ENCODE measurements at regions not wholly inside any gene's neighbourhood (a gene's known extent, or its start where the extent isn't known, plus 50 kb on each side); places are given as distances from the start of the nearest gene placed in this dataset.
A peak's percentile ranks its signal among the peaks of the same experiment; 100 is the strongest.

- Histone ChIP-seq H3K4me1 (ENCODE audit: control insufficient read depth, insufficient read depth, low read length) (no peaks in the 10 kb centered on the region), H3K4me3 (ENCODE audit: low read length) (no peak overlapping the region), H3K9ac (ENCODE audit: extremely low read depth, low read length, poor library complexity, severe bottlenecking) (no peak overlapping the region), H3K36me3 (ENCODE audit: control insufficient read depth, insufficient read depth, low read length) (no peaks in the 10 kb centered on the region), H3K9me3 (ENCODE audit: control insufficient read depth, low read length) (no peaks in the 10 kb centered on the region), H3K27ac (ENCODE audit: low read depth, low read length) (no peak overlapping the region), H3K27me3 (ENCODE audit: control insufficient read depth, insufficient read depth, low read length, poor library complexity, severe bottlenecking) (no peaks in the 10 kb centered on the region)
- Mint-ChIP-seq H3K27ac (no peak overlapping the region), H3K36me3 (ENCODE audit: low read depth) (no peaks in the 10 kb centered on the region), H3K4me1 (peaks cover 25% of the 10 kb centered on the region), H3K4me3 (no peak overlapping the region), H3K27me3 (ENCODE audit: insufficient read depth) (peaks cover 2% of the 10 kb centered on the region), H3K9me3 (no peaks in the 10 kb centered on the region)
- 92 to 93% methylated on average over 2 to 7 of the region's 7 CpGs for WGBS, 2 experiments (ENCODE audit: insufficient coverage in 1 of 2, insufficient read length in 1 of 2)
- DNase-seq = no peak
- TF ChIP-seq, protein P1, sequence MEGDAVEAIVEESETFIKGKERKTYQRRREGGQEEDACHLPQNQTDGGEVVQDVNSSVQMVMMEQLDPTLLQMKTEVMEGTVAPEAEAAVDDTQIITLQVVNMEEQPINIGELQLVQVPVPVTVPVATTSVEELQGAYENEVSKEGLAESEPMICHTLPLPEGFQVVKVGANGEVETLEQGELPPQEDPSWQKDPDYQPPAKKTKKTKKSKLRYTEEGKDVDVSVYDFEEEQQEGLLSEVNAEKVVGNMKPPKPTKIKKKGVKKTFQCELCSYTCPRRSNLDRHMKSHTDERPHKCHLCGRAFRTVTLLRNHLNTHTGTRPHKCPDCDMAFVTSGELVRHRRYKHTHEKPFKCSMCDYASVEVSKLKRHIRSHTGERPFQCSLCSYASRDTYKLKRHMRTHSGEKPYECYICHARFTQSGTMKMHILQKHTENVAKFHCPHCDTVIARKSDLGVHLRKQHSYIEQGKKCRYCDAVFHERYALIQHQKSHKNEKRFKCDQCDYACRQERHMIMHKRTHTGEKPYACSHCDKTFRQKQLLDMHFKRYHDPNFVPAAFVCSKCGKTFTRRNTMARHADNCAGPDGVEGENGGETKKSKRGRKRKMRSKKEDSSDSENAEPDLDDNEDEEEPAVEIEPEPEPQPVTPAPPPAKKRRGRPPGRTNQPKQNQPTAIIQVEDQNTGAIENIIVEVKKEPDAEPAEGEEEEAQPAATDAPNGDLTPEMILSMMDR (conservative IDR thresholded peaks at IDR 0.05) = no peak
Measured at GRCh38 chr1:59055908-59056719, 240.8 kb upstream of the FGGY start.

- peaks cover 2% of the 10 kb centered on the region for H3K27me3 Mint-ChIP-seq (ENCODE audit: insufficient read depth)
- H3K4me3 ChIP-seq (ENCODE audit: low read length) = no peak overlapping the region
- H3K36me3 ChIP-seq (ENCODE audit: control insufficient read depth, insufficient read depth, low read length) = no peaks in the 10 kb centered on the region
- peak; percentile 74 for DNase-seq
- H3K27ac Mint-ChIP-seq = peak overlapping the region; percentile 19
- H3K9ac ChIP-seq (ENCODE audit: extremely low read depth, low read length, poor library complexity, severe bottlenecking) = no peak overlapping the region
- H3K27ac ChIP-seq (ENCODE audit: low read depth, low read length) = no peak overlapping the region
- no peak overlapping the region for H3K4me3 Mint-ChIP-seq
- no peaks in the 10 kb centered on the region for H3K27me3 ChIP-seq (ENCODE audit: control insufficient read depth, insufficient read depth, low read length, poor library complexity, severe bottlenecking)
- peaks cover 29% of the 10 kb centered on the region for H3K4me1 Mint-ChIP-seq
- no peaks in the 10 kb centered on the region for H3K36me3 Mint-ChIP-seq (ENCODE audit: low read depth)
- H3K4me1 ChIP-seq (ENCODE audit: control insufficient read depth, insufficient read depth, low read length) = peaks cover 3% of the 10 kb centered on the region
- TF ChIP-seq, protein P1 (conservative IDR thresholded peaks at IDR 0.05) = no peak
- no peaks in the 10 kb centered on the region for H3K9me3 ChIP-seq (ENCODE audit: control insufficient read depth, low read length)
- WGBS, 2 experiments (ENCODE audit: insufficient coverage in 1 of 2, insufficient read length in 1 of 2) = 43 to 71% methylated on average over 3 to 6 of the region's 6 CpGs
- no peaks in the 10 kb centered on the region for H3K9me3 Mint-ChIP-seq
Measured at GRCh38 chr1:59057211-59057694, 239.6 kb upstream of the FGGY start.

DNA sequence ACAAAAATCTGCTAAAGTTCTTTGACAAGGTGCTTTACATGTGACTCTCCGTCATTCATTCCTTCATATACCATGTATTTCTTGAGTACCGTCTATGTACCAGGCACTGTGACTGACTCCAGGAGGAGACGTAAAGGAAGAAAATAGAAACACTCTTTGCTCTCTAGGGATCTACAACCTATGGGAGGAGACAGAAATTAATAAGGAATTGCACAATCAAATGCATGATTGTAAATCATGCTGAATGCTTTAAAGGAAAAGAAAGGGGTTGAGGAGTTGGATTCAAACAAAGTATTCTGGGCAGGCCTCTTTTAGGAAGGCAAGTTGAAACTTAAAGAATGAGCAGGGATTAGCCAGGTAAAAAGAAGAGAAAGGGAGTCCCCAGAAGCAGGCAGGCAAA lies 239.1 kb upstream of the FGGY start:
- no peak overlapping the region for H3K4me3 ChIP-seq (ENCODE audit: low read length)
- Mint-ChIP-seq H3K4me1 (peaks cover 29% of the 10 kb centered on the region), H3K27ac (no peak overlapping the region), H3K27me3 (ENCODE audit: insufficient read depth) (peaks cover 2% of the 10 kb centered on the region), H3K9me3 (no peaks in the 10 kb centered on the region), H3K36me3 (ENCODE audit: low read depth) (no peaks in the 10 kb centered on the region), H3K4me3 (no peak overlapping the region)
- no peaks in the 10 kb centered on the region for H3K9me3 ChIP-seq (ENCODE audit: control insufficient read depth, low read length)
- no peaks in the 10 kb centered on the region for H3K36me3 ChIP-seq (ENCODE audit: control insufficient read depth, insufficient read depth, low read length)
- 95 to 100% methylated on average over 3 of the region's 3 CpGs for WGBS, 2 experiments (ENCODE audit: insufficient coverage in 1 of 2, insufficient read length in 1 of 2)
- H3K4me1 ChIP-seq (ENCODE audit: control insufficient read depth, insufficient read depth, low read length) = peaks cover 3% of the 10 kb centered on the region
- no peak for DNase-seq
- H3K27ac ChIP-seq (ENCODE audit: low read depth, low read length) = no peak overlapping the region
- H3K27me3 ChIP-seq (ENCODE audit: control insufficient read depth, insufficient read depth, low read length, poor library complexity, severe bottlenecking) = no peaks in the 10 kb centered on the region
- no peak overlapping the region for H3K9ac ChIP-seq (ENCODE audit: extremely low read depth, low read length, poor library complexity, severe bottlenecking)
- TF ChIP-seq, protein P1 (conservative IDR thresholded peaks at IDR 0.05) = no peak

Data from endodermal cell (in vitro differentiated cells).